HAP-1 (cell line): ENCODE measurements at regions not wholly inside any gene's neighbourhood (a gene's known extent, or its start where the extent isn't known, plus 50 kb on each side); places are given as distances from the start of the nearest gene placed in this dataset.

ENCODE experiments used
- DNase-seq, 2 experiments: peaks; one replicate each; pipeline ENCODE4 v3.0.0-alpha.2; 2016 to 2020; ENCODE audit warnings: low spot score in 2 of 2
- H3K27me3 ChIP-seq: fragments of 250-450 bp; sonication (Bioruptor Pico); 2 replicates; pipeline ENCODE4 v1.5.1; 2020; ENCODE audit warnings: low read depth, mild to moderate bottlenecking, moderate library complexity
- H3K36me3 ChIP-seq: fragments of 250-450 bp; sonication (Bioruptor Pico); replicated peaks from 2 replicates; pipeline ENCODE4 v1.5.1; 2020; ENCODE audit warnings: mild to moderate bottlenecking
- H3K4me1 ChIP-seq: fragments of 250-450 bp; sonication (Bioruptor Pico); 2 replicates; pipeline ENCODE4 v1.5.1; 2020; ENCODE audit warnings: mild to moderate bottlenecking
- H3K4me3 ChIP-seq: fragments of 250-450 bp; sonication (Bioruptor Pico); 2 replicates; pipeline ENCODE4 v1.5.1; 2020; ENCODE audit warnings: mild to moderate bottlenecking, moderate library complexity
- H3K9me3 ChIP-seq: fragments of 250-450 bp; sonication (Bioruptor Pico); 2 replicates; pipeline ENCODE4 v1.5.1; 2020; ENCODE audit warnings: mild to moderate bottlenecking, moderate library complexity
- in situ Hi-C: fragments of 300-500 bp; cut with MboI; formaldehyde crosslinking; loops from 3 replicates; pipeline ENCODE4 v1.14.3; 2020; ENCODE audit warnings: low sequenced_read_pairs, inconsistent platforms, mixed read lengths

- DNase-seq: no peak
- no peaks in the 10 kb centered on the region for H3K36me3 ChIP-seq
- H3K27me3 ChIP-seq: peaks cover 2% of the 10 kb centered on the region; the same call in 1 of the 2 replicates
- no peak overlapping the region for H3K4me3 ChIP-seq
- no peaks in the 10 kb centered on the region for H3K4me1 ChIP-seq
- in situ Hi-C loops: no loop called here
- no peaks in the 10 kb centered on the region for H3K9me3 ChIP-seq
Observed at GRCh38 chr9:78490231-78490630, 193.3 kb downstream of the PSAT1 start.

- no peaks in the 10 kb centered on the region for H3K9me3 ChIP-seq
- H3K27me3 ChIP-seq: peaks cover 2% of the 10 kb centered on the region; the same call in 1 of the 2 replicates
- H3K4me1 ChIP-seq: no peaks in the 10 kb centered on the region
- no peak for DNase-seq
- no peaks in the 10 kb centered on the region for H3K36me3 ChIP-seq
- no peak overlapping the region for H3K4me3 ChIP-seq
- in situ Hi-C loops: no loop called here
Observed at GRCh38 chr9:78491402-78491801, 194.5 kb downstream of the PSAT1 start.

- peaks cover 2% of the 10 kb centered on the region; the same call in 1 of the 2 replicates for H3K27me3 ChIP-seq
- no peaks in the 10 kb centered on the region for H3K9me3 ChIP-seq
- H3K4me1 ChIP-seq: no peaks in the 10 kb centered on the region
- no peak overlapping the region for H3K4me3 ChIP-seq
- no peak for DNase-seq
- in situ Hi-C loops: no loop called here
- no peaks in the 10 kb centered on the region for H3K36me3 ChIP-seq
Observed at GRCh38 chr9:78493166-78493742, 196.3 kb downstream of the PSAT1 start.

- no peaks in the 10 kb centered on the region for H3K27me3 ChIP-seq
- H3K4me1 ChIP-seq: no peaks in the 10 kb centered on the region
- in situ Hi-C loops: no loop called here
Observed at GRCh38 chr9:78502566-78502965, 205.6 kb downstream of the PSAT1 start.

GRCh38 chr9:78505546-78505945, 208.6 kb downstream of the PSAT1 start:
- no peaks in the 10 kb centered on the region for H3K36me3 ChIP-seq
- DNase-seq: no peak
- H3K4me3 ChIP-seq: no peak overlapping the region
- H3K4me1 ChIP-seq: no peaks in the 10 kb centered on the region
- no peaks in the 10 kb centered on the region for H3K9me3 ChIP-seq
- in situ Hi-C loops: no loop called here
- no peaks in the 10 kb centered on the region for H3K27me3 ChIP-seq

More at GRCh38 chr9:78502566-78502965, 205.6 kb downstream of the PSAT1 start:
- no peaks in the 10 kb centered on the region for H3K9me3 ChIP-seq
- no peak overlapping the region for H3K4me3 ChIP-seq
- no peak for DNase-seq
- no peaks in the 10 kb centered on the region for H3K36me3 ChIP-seq

GRCh38 chr9:78507037-78507436, 210.1 kb downstream of the PSAT1 start:
- H3K36me3 ChIP-seq: no peaks in the 10 kb centered on the region
- no peaks in the 10 kb centered on the region for H3K27me3 ChIP-seq
- no peaks in the 10 kb centered on the region for H3K4me1 ChIP-seq
- no peak for DNase-seq
- H3K4me3 ChIP-seq: no peak overlapping the region
- H3K9me3 ChIP-seq: no peaks in the 10 kb centered on the region
- in situ Hi-C loops: no loop called here

GRCh38 chr9:78510035-78510434, 213.1 kb downstream of the PSAT1 start:
- H3K9me3 ChIP-seq: no peaks in the 10 kb centered on the region
- no peaks in the 10 kb centered on the region for H3K27me3 ChIP-seq
- no peaks in the 10 kb centered on the region for H3K36me3 ChIP-seq
- H3K4me1 ChIP-seq: no peaks in the 10 kb centered on the region
- in situ Hi-C loops: no loop called here
- no peak overlapping the region for H3K4me3 ChIP-seq
- no peak for DNase-seq

GRCh38 chr9:78515108-78515507, 218.2 kb downstream of the PSAT1 start:
- in situ Hi-C loops: no loop called here
- H3K4me3 ChIP-seq: no peak overlapping the region
- H3K36me3 ChIP-seq: no peaks in the 10 kb centered on the region
- DNase-seq: no peak
- H3K4me1 ChIP-seq: no peaks in the 10 kb centered on the region
- H3K27me3 ChIP-seq: no peaks in the 10 kb centered on the region
- no peaks in the 10 kb centered on the region for H3K9me3 ChIP-seq

GRCh38 chr9:78519786-78520185, 222.9 kb downstream of the PSAT1 start:
- in situ Hi-C loops: no loop called here

GRCh38 chr9:78521680-78522079, 224.8 kb downstream of the PSAT1 start:
- Histone ChIP-seq H3K27me3 (no peaks in the 10 kb centered on the region), H3K36me3 (no peaks in the 10 kb centered on the region), H3K4me1 (no peaks in the 10 kb centered on the region), H3K4me3 (no peak overlapping the region), H3K9me3 (peaks cover 3% of the 10 kb centered on the region; the same call in 1 of the 2 replicates)
- in situ Hi-C loops: no loop called here
- no peak for DNase-seq

More at GRCh38 chr9:78519786-78520185, 222.9 kb downstream of the PSAT1 start:
- no peaks in the 10 kb centered on the region for H3K4me1 ChIP-seq
- H3K4me3 ChIP-seq: no peak overlapping the region
- H3K9me3 ChIP-seq: peaks cover 3% of the 10 kb centered on the region; the same call in 1 of the 2 replicates
- no peak for DNase-seq
- no peaks in the 10 kb centered on the region for H3K27me3 ChIP-seq
- H3K36me3 ChIP-seq: no peaks in the 10 kb centered on the region

GRCh38 chr9:78525986-78526560, 229.1 kb downstream of the PSAT1 start:
- Histone ChIP-seq H3K9me3 (peaks cover 2% of the 10 kb centered on the region; the same call in 1 of the 2 replicates), H3K27me3 (no peaks in the 10 kb centered on the region), H3K36me3 (no peaks in the 10 kb centered on the region), H3K4me3 (no peak overlapping the region), H3K4me1 (no peaks in the 10 kb centered on the region)
- DNase-seq: no peak
- in situ Hi-C loops: no loop called here

GRCh38 chr9:78533500-78533899, 236.6 kb downstream of the PSAT1 start:
- no peak for DNase-seq
- no peak overlapping the region for H3K4me3 ChIP-seq
- no peaks in the 10 kb centered on the region for H3K27me3 ChIP-seq
- no peaks in the 10 kb centered on the region for H3K36me3 ChIP-seq
- H3K4me1 ChIP-seq: no peaks in the 10 kb centered on the region
- no peaks in the 10 kb centered on the region for H3K9me3 ChIP-seq
- in situ Hi-C loops: no loop called here

GRCh38 chr9:78539188-78539587, 242.3 kb downstream of the PSAT1 start:
- no peak overlapping the region for H3K4me3 ChIP-seq
- no peaks in the 10 kb centered on the region for H3K27me3 ChIP-seq
- no peaks in the 10 kb centered on the region for H3K9me3 ChIP-seq
- no peaks in the 10 kb centered on the region for H3K36me3 ChIP-seq
- H3K4me1 ChIP-seq: peaks cover 8% of the 10 kb centered on the region
- DNase-seq: no peak
- in situ Hi-C loops: no loop called here

- no peak overlapping the region for H3K4me3 ChIP-seq
- H3K9me3 ChIP-seq: no peaks in the 10 kb centered on the region
- DNase-seq: no peak
- peaks cover 8% of the 10 kb centered on the region for H3K4me1 ChIP-seq
- H3K27me3 ChIP-seq: no peaks in the 10 kb centered on the region
- in situ Hi-C loops: no loop called here
- H3K36me3 ChIP-seq: no peaks in the 10 kb centered on the region
Observed at GRCh38 chr9:78539904-78540303, 243.0 kb downstream of the PSAT1 start.
